B cell (primary cell): ENCODE measurements at regions not wholly inside any gene's neighbourhood (a gene's known extent, or its start where the extent isn't known, plus 50 kb on each side); places are given as distances from the start of the nearest gene placed in this dataset.

Experiments
- CTCF ChIP-seq: fragments of 200-600 bp; IDR thresholded peaks from one replicate; pipeline ENCODE4 v1.8.0; 2022; ENCODE audit warnings: antibody characterized with exemption, mild to moderate bottlenecking
- EZH2 ChIP-seq: IDR thresholded peaks from 2 replicates; pipeline ENCODE4 v1.6.1; 2012; ENCODE audit warnings: borderline replicate concordance, low read depth, mild to moderate bottlenecking, moderate library complexity, low read length; ENCODE audit not compliant: insufficient read depth, poor library complexity, severe bottlenecking

DNA sequence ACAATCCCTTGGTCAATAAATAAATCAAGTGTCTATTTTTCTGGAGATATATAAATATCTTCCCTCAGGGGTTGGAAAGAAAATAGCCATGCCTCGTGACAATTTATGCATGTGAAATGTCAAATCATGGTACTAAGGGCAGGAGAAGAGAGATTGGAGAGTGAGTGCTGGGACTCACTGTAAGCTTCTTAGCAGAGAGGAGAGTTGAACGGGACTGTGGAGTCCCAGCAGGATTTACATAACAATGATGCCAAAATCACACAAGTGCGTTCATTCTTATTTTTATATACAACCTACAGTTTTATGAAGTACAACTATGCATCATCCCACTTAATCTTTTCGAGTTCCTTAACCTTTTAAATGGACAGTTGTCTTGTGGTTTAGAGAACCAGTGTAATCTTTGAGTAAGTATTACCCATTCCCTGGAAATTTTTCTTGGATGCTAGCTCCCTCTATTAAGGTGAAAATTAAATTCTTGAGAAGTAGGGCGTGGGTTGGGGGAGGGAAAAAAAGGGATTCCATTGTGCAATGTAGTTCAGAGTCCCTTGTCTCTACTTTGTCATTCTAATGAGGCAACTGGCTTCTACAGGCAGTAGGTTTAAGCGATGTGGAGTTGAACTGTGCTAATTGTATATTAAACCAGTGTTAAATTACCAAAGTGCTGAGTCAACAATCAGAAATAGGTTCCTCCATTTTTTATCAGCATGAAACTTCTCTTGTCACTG is 143.6 kb upstream of the EPHA4 start:
- TF ChIP-seq EZH2 (no peak), CTCF (no peak)
